ENCODE measurements at regions not wholly inside any gene's neighbourhood (a gene's known extent, or its start where the extent isn't known, plus 50 kb on each side); places are given as distances from the start of the nearest gene placed in this dataset.

- intact Hi-C loops (cut with DNase I): no loop called here
- no peaks in the 10 kb centered on the region for H3K27me3 ChIP-seq
- no peak overlapping the region for H3K4me3 ChIP-seq
- no peaks in the 10 kb centered on the region for H3K4me1 ChIP-seq
- H3K36me3 ChIP-seq: no peaks in the 10 kb centered on the region
- no peak for DNase-seq
- no peak overlapping the region for H3K9ac ChIP-seq (ENCODE audit: low read depth in 2 of 2, low read length in 2 of 2)
- no peaks in the 10 kb centered on the region for H3K9me3 ChIP-seq
- no peak for TF ChIP-seq CTCF (IDR thresholded peaks at IDR 0.05)
- H3K27ac ChIP-seq: no peak overlapping the region
Measured at GRCh38 chr7:81349044-81349443, 420.8 kb downstream of the HGF start.

- Histone ChIP-seq H3K27me3 (no peaks in the 10 kb centered on the region), H3K9me3 (no peaks in the 10 kb centered on the region), H3K27ac (no peak overlapping the region), H3K4me1 (no peaks in the 10 kb centered on the region), H3K36me3 (no peaks in the 10 kb centered on the region), H3K9ac (ENCODE audit: low read depth in 2 of 2, low read length in 2 of 2) (no peak overlapping the region), H3K4me3 (no peak overlapping the region)
- intact Hi-C loops (cut with DNase I): no loop called here
- TF ChIP-seq CTCF (IDR thresholded peaks at IDR 0.05): no peak
- DNase-seq: no peak
Measured at GRCh38 chr7:81339946-81340345, 421.1 kb upstream of the SEMA3C start.

GRCh38 chr7:81333536-81333935 lies 414.7 kb upstream of the SEMA3C start:
- H3K4me1 ChIP-seq: no peaks in the 10 kb centered on the region
- H3K27me3 ChIP-seq: no peaks in the 10 kb centered on the region
- no peak for DNase-seq
- no peaks in the 10 kb centered on the region for H3K36me3 ChIP-seq
- no peaks in the 10 kb centered on the region for H3K9me3 ChIP-seq
- H3K9ac ChIP-seq (ENCODE audit: low read depth in 2 of 2, low read length in 2 of 2): no peak overlapping the region
- H3K4me3 ChIP-seq: no peak overlapping the region
- intact Hi-C loops (cut with DNase I): no loop called here
- H3K27ac ChIP-seq: no peak overlapping the region
- no peak for TF ChIP-seq CTCF (IDR thresholded peaks at IDR 0.05)

GRCh38 chr7:81333004-81333403 lies 414.2 kb upstream of the SEMA3C start:
- Histone ChIP-seq H3K27me3 (no peaks in the 10 kb centered on the region), H3K4me1 (no peaks in the 10 kb centered on the region)

GRCh38 chr7:81331061-81332018 lies 412.5 kb upstream of the SEMA3C start:
- H3K36me3 ChIP-seq: no peaks in the 10 kb centered on the region
- no peak overlapping the region for H3K9ac ChIP-seq (ENCODE audit: low read depth in 2 of 2, low read length in 2 of 2)
- H3K4me3 ChIP-seq: no peak overlapping the region
- DNase-seq: no peak
- H3K27me3 ChIP-seq: no peaks in the 10 kb centered on the region
- H3K27ac ChIP-seq: no peak overlapping the region
- intact Hi-C loops (cut with DNase I): no loop called here
- H3K9me3 ChIP-seq: no peaks in the 10 kb centered on the region
- no peaks in the 10 kb centered on the region for H3K4me1 ChIP-seq
- TF ChIP-seq CTCF (IDR thresholded peaks at IDR 0.05): no peak

More at GRCh38 chr7:81333004-81333403, 414.2 kb upstream of the SEMA3C start:
- Histone ChIP-seq H3K36me3 (no peaks in the 10 kb centered on the region), H3K4me3 (no peak overlapping the region), H3K27ac (no peak overlapping the region), H3K9ac (ENCODE audit: low read depth in 2 of 2, low read length in 2 of 2) (no peak overlapping the region), H3K9me3 (no peaks in the 10 kb centered on the region)
- no peak for DNase-seq
- intact Hi-C loops (cut with DNase I): no loop called here
- no peak for TF ChIP-seq CTCF (IDR thresholded peaks at IDR 0.05)
